Left renal pelvis (tissue), 4 donors: ENCODE measurements at regions not wholly inside any gene's neighbourhood (a gene's known extent, or its start where the extent isn't known, plus 50 kb on each side); places are given as distances from the start of the nearest gene placed in this dataset.
A peak's percentile ranks its signal among the peaks of the same experiment; 100 is the strongest.
"Not testable (repeated sequence)": the region's sequence is repeated elsewhere in the genome, so short reads cannot be mapped to it uniquely, and the experiment has no call there.

Experiments
- DNase-seq, 4 donors: peaks; one replicate each; pipeline ENCODE4 v3.0.0-alpha.2; 2013; ENCODE audit warnings: low read depth in 4 of 4, low spot score in 3 of 4

DNA sequence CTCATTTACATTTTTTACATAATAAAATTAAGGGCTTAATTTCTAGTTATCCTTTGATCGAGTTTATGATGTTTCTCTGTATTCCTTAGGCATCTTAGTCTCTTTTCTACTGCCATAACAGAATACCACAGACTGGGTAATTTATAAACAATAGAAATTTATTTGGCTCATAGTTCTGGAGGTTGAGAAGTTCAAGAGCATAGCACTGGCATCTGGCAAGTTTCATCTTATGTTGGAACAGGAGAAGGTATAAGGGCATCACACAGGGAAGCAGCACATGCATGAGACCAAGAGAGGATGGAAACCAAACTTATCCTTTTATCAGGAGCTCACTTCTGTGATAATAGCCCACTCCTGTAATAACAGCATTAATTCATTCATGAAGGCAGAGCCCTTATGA lies 284.9 kb upstream of the COX7C start:
- DNase-seq, result no peak

DNA sequence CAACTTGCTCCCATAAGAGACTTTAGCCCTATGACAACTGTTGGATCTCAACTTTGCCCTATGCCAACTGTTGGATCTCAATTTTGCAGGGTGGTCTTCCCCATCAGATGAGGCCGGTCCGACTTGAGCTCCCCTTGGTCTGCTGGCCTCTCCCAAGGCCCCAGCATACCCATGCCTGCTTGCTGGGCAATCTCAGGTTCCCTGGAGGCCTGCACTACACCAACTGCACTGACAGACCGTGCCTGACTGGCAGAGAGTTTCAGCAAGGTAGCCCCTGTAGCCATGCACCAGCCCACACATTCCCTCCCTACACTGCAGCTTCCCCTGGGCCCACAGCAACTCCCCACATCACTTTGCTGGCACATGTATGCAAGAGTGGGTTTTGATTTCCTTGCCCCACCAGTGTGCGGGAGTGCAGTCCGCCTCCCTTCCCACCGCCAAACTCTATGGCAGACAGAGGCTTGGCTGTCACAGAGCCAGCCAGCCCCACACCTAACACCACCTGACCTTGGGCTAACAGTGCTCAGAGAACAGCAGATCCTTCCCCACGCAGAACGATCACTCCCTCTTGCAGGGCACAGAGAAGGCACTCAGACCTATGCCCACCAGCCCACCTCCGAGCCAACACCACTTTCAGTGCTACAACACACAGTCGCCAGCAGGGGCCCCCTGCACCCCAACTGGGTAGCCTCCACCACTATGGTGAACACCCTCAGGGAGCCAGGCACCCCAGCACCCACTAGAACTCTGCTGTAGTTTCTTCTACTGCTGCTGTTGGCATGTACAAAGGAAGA lies 279.9 kb upstream of the COX7C start:
- DNase-seq, result no peak

DNA sequence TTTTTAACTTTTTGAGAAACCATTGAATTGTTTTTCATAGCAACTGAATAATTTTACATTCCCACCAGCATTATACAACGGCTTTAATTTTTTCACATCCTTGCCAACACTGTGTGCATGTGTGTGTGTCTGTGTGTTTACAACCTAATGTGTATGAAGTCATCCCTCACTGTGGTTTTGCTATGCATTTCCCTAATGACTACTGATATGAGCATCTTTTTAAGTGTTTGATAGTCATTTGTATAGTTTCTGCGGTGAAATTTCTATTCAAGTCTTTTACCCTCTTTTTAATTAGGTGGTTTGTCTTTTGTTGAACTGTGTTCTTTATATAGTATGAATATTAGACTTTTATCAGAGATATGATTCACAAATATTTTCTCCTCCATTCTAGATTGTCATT lies 263.1 kb upstream of the COX7C start:
- no peak for DNase-seq

DNA sequence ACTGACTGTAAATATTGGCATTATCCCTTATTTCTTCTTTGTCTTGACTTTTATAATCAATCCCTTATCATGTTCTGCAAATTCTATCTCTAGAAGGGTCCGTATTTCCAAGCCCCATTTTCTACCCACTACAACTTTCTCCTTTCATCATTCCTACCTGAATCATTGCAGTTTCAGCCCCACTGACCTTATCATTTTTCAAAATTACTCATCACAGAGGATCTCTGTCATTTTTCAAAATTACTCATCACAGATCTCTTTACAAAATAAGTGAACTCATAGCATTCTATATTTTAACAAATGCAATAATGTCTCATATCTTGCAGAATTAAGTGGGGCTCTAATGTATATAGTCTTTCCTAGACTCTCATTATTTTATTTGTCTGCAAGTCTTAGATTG lies 256.9 kb upstream of the COX7C start:
- DNase-seq, result no peak

DNA sequence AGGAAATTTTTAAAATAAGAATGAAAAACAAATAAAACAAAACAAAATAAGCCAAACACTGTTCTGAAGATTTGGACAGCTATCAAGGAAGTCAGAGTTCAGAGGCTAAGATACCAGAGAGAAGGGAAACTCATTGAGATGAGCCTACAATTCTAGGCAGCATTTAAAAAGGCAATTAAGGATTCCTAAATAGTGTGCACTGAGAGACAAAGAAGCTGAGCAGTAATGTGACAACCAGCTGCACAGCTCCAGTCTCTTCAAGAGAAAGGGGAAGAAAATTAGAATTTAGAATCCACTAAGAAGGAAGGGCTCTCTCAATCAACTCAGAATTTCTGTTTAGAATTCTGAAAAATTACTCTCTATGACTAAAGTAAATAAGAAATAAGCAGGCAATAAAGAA lies 246.7 kb upstream of the COX7C start:
- DNase-seq, result no peak

DNA sequence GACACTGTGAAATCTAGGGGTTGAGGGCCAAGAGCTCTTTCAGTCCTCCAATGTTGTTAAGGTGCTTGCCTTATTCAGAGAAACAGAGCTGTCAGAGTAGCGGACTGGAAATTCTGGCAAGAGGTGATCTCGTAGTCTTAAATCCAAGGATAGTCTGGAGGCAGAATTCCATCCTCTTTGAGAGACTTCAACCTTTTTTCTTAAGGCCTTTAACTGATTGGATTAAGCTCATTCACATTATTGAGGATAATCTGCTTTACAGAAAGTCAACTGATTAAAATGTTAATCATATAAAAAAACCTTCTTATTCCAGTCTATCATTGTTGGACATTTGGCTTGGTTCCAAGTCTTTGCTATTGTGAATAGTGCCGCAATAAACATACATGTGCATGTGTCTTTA lies 243.1 kb upstream of the COX7C start:
- no peak for DNase-seq

DNA sequence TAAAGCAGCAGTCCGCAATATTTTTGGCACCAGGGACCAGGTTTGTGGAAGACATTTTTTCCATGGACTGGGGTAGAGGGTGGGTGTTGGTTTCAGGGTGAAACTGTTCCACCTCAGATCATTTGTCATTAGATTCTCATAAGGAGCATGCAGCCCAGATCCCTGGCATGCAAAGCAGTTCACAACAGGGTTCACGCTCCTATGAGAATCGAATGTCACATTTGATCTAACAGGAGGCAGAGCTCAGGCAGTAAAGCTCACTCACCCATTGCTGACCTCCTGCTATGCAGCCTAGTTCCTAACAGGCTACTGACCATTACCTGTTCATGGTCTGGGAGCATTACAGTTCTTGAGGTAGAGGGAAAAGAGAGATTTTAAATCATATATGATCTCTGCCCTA lies 241.5 kb upstream of the COX7C start:
- no peak for DNase-seq

DNA sequence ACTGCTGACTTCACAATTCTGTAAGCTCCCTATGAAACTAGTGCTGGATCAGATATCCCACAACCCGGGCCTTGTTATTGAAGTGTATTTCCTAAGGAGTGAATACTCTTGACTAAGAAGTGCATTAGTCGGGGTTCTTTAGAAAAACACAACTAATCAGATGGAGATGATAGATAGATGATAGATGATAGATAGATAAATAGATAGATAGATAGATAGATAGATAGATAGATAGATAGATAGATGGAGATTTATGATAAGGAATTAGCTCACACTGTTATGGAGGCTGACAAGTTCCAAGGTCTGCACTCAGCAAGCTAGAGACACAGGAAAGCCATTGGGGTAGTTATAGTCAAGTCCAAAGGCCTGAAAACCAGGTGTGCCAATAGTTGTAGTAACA lies 214.6 kb upstream of the COX7C start:
- DNase-seq, result no peak

DNA sequence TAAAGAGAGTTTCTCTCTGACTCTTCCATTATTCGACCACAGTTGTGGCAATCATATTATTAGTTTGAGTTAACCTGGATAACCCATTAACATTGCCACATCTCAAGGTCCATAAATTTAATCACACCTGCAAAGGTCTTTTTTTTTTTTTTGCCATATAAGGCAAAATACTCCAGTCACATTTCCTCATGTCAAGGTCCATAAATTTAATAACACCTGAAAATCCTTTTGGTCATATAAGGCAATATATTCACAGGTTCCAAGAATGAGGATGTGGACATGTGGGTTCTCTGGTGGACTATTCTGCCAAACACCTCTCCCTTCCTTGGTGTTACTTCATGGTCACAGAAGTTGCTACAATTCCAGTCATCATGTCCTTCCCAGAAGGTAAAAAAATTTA lies 213.5 kb upstream of the COX7C start:
- DNase-seq, result no peak

DNA sequence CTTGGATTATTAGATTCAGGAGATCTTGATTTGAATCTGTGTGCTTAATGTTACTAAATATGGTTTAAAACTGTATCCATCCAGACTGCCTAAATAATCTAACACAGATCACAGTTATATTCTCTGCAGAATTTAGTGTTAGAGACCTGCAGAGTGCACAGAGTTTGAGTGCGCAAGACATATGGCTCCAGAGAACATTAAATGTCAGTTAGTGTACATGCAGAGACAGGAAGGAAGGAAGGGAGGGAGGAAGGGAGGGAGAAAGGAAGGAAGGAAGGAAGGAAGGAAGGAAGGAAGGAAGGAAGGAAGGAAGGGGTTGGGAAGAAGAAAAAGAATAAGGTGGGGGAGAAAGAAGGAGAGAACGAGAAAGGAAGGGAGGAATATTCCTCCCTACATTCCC lies 210.0 kb upstream of the COX7C start:
- no peak for DNase-seq

DNA sequence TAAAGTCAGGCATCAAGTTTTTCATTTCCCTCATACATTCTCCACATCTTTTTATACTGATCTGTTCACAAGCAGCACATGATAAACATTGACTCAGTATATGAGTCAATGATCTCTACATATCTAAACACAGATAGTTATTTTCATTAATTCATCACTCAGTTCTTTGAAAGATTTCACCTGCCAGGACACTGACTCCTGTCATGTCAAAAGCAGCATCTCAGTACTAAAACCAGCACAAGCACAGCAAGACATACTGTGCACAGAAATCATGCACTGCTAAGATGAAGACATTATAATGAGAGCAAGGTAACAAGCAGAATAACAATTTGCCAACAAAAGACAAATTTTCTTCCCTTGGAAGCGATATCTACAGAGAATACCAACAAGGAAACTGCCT lies 206.1 kb upstream of the COX7C start:
- no peak for DNase-seq

DNA sequence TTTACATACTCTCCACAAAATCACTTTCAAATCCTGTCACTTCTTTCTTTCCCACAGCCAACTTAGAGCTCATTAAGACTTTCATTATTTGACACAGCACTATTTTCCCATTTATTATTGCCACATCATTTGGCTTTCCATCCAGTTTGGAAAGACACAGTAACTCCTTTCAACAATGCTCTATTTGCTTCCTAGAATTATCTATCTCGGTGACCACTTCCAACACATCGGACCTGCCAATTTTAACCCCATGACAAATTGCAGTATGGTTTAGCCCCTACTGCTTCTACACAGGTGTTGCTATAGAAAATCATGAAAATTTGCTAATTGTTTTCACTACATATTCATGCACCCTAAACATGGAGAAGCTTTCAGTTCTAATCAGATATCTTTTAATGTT lies 190.6 kb upstream of the COX7C start:
- no peak for DNase-seq

DNA sequence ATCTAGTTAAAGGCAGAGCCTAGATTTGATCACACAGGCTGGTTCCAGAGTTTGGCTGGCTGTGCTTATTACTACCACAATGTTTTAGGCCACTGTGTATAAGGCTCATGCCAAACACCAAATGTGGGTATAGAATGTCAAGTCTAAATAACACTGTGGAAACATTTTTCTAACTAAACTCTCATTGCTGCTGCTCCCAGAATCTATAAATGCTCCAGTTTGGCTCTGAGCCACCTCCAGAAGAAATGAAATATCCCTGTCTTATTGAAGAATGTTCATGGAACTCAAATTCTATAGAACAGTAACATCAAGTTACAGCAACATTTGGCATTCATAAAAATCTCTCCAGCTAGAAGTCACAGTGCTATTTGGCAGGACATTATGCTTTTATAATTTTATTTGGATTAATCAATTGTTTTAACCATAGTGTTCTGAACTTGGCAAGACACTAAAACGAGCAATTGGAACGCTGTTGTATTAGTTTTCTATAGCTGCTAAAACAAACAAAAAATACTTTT lies 178.1 kb upstream of the COX7C start:
- no peak for DNase-seq

DNA sequence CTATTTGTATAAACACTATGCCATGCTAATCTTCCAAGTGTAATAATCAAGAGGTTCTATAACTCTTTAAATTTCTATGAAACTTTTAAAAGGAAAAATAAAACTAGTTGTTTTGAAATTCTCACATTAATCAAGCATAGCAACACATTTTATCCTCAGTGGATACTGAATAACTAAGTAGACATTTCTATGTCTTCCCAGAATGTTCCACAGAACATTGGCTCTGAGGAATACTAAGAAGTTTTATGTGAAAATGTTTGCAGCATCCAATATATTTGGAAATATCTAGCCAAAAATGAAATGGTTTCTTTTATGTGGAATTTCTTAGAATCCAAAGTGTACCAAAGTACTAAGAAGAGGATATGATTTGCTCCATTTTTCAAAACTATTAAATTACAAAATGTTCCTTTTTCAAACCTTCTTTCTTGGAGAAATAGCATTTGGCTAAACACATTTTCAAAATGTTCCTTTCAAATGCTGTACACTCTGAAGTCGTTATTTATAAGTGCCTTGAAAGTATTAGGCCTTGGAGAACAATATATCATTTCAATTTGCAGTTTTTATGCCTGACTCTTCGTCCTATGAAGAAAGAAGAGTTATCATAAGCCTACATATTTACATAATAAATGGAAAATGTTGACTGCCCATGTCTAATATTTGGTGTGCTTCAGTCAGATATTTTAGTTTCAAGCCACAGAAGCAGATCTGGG lies 175.6 kb upstream of the COX7C start:
- DNase-seq, result no peak

DNA sequence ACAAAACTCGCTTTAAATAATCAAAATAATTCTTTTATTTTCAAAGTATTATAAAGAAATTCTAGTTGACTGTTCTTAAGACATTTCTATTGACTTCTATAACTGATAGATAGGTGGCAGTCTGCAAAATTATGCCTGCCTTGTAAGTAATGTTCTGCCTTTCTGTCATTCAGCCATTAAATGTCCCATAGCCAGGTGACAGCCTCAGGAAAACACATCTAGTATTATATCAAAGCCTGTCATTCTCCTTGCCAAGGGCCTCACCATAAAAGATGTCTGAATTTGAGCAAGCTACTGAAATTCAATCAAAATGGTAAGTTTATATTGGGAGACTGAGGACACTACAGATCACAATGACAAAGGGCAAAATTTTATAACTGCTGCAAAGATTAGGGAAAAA lies 170.4 kb upstream of the COX7C start:
- DNase-seq, result no peak

DNA sequence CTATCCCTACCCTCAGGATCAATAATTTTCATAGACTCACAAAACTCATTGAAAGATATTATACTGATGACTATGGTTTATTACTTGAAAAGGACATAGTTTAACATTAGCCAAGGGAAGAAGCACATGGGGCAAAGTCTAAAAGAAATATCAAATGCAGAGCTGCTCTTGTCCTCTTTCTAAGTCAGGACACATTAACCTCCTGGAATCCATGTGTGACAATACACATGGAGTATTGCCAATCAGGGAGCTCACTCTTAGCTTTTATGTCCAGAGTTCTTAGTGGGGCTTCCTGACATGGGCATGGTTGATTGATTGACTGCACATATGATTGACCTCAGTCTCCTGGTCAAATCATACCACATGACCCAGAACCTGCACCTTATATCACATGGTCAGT lies 165.5 kb upstream of the COX7C start:
- DNase-seq, result no peak

DNA sequence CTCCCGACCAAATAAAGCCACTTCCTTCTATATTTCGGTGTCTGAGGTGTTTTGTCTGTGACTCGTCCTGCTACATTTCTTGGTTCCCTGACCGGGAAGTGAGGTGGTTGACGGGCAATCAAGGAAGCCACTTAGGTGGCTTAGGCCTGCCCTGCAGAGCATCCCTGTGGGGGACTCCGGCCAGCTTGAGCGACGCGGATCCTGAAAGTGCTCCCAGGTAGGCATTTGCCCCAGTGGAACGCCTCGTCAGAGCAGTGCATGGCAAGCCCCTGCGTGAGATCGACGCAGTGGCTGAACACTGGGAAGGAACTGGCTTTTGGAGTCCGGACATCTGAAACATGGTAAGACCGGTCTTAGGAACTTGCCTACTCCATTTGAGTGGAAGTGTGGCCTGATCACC lies 157.2 kb upstream of the COX7C start:
- DNase-seq, result no peak

DNA sequence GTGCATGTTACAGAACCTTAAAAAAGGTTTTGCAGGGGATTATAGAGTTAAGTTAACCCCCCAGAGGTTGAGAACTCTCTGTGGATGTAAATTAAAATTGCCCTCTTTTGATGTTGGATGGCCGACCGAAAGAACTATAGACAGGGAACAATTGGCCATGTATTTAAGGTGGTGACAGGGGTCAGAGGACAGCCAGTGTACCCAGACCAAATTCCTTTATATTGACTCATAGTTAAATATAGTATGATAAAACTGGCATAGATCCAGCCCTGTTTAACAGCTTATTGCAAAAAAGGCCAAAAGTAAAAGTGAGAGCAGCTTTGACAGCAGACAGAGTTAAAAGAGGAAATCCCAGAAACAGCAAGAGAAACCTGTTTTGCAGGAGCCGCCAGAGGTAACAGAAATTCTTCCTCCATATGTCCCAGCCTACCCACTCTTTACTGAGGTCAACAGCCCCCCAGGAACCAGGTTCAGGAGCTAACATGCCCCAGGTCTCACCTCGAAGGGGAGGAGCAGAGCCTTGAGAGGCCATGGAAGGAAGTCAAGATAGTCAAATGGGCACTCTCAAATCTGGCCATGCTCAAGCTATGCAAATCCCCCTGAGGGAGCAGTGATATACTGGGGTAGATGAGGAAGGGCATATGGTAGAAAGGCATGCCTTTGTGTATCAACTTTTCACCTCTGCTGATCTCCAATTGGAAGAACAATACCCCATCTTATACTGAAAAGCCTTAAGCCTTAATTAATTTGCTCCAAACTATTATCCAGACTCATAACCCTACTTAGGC lies 156.4 kb upstream of the COX7C start:
- DNase-seq, result peak in 3 of 4 donors; percentile 12 to 32 (median 22)

DNA sequence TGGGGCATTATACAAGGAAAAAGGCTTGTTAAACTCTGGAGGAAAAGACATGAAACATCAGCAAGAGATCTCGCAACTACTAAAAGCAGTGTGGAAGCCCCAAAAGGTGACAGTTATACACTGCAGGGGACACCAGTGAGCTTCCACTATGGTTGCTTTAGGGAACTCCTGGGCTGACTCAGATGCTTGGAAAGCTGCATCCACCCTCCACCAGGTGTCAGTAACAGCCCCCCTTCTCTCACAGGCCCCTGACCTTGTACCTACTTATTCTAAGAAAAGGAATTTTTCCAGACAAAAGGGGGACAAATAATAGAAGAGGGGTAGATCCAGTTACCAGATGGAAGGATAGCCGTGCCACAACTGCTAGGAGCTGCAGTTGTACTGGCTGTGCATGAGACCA lies 154.4 kb upstream of the COX7C start:
- DNase-seq, result no peak

DNA sequence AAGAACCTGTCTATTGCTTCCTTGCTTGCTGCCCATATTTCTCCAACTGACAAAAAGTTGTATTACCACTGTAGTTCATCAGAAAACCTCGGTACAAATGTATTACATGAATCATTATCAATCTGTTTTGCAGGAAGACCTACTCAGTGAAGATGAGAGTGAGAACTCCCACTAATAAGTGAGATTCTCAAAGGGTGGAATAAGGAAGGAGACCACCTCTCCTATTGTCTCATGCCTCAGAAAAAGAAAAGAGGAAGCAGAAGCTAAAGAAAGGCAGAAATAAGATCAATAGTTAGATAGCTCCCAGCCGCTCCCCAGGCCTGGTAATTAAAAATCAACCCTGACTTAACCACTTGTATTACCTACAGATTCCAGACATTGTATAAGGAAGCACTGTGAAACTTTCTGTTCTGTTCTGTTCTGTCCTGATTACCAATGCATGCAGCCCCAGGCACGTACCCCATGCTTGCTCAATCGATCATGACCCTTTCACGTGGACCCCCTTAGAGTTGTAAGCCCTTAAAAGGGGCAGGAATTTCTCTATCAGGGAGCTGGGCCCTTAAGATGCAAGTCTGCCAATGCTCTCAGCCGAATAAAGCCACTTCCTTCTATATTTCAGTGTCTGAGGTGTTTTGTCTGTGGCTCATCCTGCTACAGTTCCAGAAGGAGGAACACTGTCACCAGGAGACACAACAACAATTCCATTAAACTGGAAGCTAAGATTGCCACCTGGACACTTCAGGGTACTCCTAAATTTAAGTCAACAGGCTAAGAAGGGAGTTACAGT lies 152.5 kb upstream of the COX7C start:
- no peak for DNase-seq

DNA sequence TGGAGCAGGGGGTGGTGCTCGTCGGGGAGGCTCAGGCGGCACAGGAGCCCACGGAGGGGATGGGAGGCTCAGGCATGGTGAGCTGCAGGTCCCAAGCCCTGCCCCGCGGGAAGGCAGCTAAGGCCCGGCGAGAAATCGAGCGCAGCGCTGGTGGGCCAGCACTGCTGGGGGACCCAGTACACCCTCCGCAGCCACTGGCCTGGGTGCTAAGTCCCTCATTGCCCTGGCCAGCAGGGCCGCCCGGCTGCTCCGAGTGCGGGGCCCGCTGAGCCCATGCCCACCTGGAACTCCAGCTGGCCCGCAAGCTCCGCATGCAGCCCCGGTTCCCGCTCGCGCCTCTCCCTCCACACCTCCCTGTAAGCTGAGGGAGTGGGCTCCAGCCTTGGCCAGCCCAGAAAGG lies 151.0 kb upstream of the COX7C start:
- DNase-seq, result not testable (repeated sequence)
